ENCODE measurements at regions not wholly inside any gene's neighbourhood (a gene's known extent, or its start where the extent isn't known, plus 50 kb on each side); places are given as distances from the start of the nearest gene placed in this dataset.
A peak's percentile ranks its signal among the peaks of the same experiment; 100 is the strongest.

DNA sequence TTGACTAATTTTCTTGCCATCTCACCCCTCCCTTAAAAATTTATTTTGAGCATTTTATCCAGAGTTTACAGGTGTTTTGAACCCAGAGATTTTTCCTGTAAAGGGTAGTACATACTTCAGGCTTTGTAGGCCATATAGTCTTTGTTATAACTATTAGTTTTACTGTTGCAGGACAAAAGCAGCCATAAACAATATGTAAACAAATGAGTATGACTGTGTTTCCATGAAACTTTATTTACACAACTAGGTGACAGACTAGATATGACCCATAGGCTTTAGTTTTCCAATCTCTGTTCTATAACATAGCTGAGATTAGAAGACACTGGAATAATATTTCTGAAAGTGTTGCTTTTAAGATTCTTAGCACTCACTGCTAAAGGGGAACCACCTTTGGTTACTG, 587.9 kb downstream of the PDCD6IP start (continued):
- TF ChIP-seq ZNF331 (CRISPR knock-in tag; IDR thresholded peaks at IDR 0.05; ENCODE audit: low read depth) = no peak
- TF ChIP-seq, protein P1, sequence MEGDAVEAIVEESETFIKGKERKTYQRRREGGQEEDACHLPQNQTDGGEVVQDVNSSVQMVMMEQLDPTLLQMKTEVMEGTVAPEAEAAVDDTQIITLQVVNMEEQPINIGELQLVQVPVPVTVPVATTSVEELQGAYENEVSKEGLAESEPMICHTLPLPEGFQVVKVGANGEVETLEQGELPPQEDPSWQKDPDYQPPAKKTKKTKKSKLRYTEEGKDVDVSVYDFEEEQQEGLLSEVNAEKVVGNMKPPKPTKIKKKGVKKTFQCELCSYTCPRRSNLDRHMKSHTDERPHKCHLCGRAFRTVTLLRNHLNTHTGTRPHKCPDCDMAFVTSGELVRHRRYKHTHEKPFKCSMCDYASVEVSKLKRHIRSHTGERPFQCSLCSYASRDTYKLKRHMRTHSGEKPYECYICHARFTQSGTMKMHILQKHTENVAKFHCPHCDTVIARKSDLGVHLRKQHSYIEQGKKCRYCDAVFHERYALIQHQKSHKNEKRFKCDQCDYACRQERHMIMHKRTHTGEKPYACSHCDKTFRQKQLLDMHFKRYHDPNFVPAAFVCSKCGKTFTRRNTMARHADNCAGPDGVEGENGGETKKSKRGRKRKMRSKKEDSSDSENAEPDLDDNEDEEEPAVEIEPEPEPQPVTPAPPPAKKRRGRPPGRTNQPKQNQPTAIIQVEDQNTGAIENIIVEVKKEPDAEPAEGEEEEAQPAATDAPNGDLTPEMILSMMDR (conservative IDR thresholded peaks at IDR 0.05; ENCODE audit: low read depth in 2 of 2) = no peak

DNA sequence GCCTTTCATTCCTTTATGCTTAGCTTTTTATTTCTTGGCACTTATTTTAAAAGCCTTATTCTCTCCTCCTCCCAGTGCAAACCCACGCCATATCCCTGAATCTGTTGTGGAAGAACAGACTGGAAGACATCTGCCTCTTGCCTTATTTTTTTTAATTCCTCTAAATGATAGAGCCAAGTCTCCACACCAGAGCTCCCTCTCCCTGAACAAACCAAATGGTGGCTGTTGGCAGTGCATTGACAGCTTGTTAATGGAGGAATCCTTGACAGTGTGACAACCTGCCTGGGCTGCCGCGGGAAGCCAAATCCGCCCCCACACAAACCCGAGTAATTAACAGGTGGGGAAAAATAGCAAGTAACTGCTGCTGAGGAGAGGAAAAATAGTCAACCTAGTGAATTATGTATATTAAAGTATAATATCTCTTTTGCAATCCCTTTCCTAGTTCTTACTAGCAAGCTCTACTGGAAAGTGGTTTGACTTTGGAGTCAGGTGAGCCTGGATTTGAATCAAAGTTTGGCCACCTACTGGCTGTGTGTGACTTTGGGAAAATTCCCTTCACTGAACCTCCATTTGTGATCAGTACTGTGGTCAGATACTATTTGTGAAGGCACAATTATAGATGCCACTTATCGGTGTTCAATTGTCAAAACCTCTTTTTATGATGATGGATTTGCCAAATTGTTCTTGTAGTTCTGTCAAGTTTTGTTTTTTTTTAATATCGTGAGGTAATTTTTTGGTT, 589.6 kb downstream of the PDCD6IP start:
- no peaks in the 10 kb centered on the region for H3K4me1 ChIP-seq (ENCODE audit: insufficient read depth)
- Mint-ChIP-seq H3K4me3 (no peak overlapping the region), H3K4me1 (peaks cover 6% of the 10 kb centered on the region; the same call in 1 of the 3 replicates), H3K27me3 (ENCODE audit: insufficient read depth, low read depth, poor library complexity) (peaks cover 2% of the 10 kb centered on the region), H3K36me3 (ENCODE audit: low read depth) (no peaks in the 10 kb centered on the region), H3K9me3 (no peaks in the 10 kb centered on the region; the same call in 2 of the 3 replicates), H3K27ac (no peak overlapping the region)
- H3K79me2 ChIP-seq (replicated peaks; ENCODE audit: insufficient read depth) = no peaks in the 10 kb centered on the region
- no peak overlapping the region for H3K4me3 ChIP-seq
- no peaks in the 10 kb centered on the region for H3K36me3 ChIP-seq (ENCODE audit: insufficient read depth)
- peak; percentile 56 for DNase-seq (ENCODE audit: low spot score)
- H4K20me1 ChIP-seq (replicated peaks; ENCODE audit: insufficient read depth) = no peaks in the 10 kb centered on the region
- no peaks in the 10 kb centered on the region for H3K27me3 ChIP-seq (ENCODE audit: insufficient read depth)
- H3K9me2 ChIP-seq (ENCODE audit: insufficient read depth) = no peaks in the 10 kb centered on the region
- peak; percentile 86 for ATAC-seq
- H3K4me2 ChIP-seq = no peak overlapping the region
- no peaks in the 10 kb centered on the region for H3F3A ChIP-seq (replicated peaks; ENCODE audit: low read depth)
- peak overlapping the region; percentile 11; the same call in 1 of the 2 replicates for H2AFZ ChIP-seq
- TF ChIP-seq, protein P2, sequence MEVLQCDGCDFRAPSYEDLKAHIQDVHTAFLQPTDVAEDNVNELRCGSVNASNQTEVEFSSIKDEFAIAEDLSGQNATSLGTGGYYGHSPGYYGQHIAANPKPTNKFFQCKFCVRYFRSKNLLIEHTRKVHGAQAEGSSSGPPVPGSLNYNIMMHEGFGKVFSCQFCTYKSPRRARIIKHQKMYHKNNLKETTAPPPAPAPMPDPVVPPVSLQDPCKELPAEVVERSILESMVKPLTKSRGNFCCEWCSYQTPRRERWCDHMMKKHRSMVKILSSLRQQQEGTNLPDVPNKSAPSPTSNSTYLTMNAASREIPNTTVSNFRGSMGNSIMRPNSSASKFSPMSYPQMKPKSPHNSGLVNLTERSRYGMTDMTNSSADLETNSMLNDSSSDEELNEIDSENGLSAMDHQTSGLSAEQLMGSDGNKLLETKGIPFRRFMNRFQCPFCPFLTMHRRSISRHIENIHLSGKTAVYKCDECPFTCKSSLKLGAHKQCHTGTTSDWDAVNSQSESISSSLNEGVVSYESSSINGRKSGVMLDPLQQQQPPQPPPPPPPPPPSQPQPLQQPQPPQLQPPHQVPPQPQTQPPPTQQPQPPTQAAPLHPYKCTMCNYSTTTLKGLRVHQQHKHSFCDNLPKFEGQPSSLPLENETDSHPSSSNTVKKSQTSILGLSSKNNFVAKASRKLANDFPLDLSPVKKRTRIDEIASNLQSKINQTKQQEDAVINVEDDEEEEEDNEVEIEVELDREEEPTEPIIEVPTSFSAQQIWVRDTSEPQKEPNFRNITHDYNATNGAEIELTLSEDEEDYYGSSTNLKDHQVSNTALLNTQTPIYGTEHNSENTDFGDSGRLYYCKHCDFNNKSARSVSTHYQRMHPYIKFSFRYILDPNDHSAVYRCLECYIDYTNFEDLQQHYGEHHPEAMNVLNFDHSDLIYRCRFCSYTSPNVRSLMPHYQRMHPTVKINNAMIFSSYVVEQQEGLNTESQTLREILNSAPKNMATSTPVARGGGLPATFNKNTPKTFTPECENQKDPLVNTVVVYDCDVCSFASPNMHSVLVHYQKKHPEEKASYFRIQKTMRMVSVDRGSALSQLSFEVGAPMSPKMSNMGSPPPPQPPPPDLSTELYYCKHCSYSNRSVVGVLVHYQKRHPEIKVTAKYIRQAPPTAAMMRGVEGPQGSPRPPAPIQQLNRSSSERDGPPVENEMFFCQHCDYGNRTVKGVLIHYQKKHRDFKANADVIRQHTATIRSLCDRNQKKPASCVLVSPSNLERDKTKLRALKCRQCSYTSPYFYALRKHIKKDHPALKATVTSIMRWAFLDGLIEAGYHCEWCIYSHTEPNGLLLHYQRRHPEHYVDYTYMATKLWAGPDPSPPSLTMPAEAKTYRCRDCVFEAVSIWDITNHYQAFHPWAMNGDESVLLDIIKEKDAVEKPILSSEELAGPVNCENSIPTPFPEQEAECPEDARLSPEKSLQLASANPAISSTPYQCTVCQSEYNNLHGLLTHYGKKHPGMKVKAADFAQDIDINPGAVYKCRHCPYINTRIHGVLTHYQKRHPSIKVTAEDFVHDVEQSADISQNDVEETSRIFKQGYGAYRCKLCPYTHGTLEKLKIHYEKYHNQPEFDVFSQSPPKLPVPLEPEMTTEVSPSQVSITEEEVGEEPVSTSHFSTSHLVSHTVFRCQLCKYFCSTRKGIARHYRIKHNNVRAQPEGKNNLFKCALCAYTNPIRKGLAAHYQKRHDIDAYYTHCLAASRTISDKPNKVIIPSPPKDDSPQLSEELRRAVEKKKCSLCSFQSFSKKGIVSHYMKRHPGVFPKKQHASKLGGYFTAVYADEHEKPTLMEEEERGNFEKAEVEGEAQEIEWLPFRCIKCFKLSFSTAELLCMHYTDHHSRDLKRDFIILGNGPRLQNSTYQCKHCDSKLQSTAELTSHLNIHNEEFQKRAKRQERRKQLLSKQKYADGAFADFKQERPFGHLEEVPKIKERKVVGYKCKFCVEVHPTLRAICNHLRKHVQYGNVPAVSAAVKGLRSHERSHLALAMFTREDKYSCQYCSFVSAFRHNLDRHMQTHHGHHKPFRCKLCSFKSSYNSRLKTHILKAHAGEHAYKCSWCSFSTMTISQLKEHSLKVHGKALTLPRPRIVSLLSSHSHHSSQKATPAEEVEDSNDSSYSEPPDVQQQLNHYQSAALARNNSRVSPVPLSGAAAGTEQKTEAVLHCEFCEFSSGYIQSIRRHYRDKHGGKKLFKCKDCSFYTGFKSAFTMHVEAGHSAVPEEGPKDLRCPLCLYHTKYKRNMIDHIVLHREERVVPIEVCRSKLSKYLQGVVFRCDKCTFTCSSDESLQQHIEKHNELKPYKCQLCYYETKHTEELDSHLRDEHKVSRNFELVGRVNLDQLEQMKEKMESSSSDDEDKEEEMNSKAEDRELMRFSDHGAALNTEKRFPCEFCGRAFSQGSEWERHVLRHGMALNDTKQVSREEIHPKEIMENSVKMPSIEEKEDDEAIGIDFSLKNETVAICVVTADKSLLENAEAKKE (CRISPR knock-in tag; IDR thresholded peaks at IDR 0.05) = peak; percentile 62; the same call in 1 of the 2 replicates
- TF ChIP-seq, protein P1 (conservative IDR thresholded peaks at IDR 0.05; ENCODE audit: low read depth in 2 of 2) = peak; percentile 43 to 53
- no peak for TF ChIP-seq ZNF331 (CRISPR knock-in tag; IDR thresholded peaks at IDR 0.05; ENCODE audit: low read depth)
- TF ChIP-seq CREB1 (CRISPR knock-in tag; IDR thresholded peaks at IDR 0.05; ENCODE audit: low read depth) = no peak
- TF ChIP-seq, protein P3, sequence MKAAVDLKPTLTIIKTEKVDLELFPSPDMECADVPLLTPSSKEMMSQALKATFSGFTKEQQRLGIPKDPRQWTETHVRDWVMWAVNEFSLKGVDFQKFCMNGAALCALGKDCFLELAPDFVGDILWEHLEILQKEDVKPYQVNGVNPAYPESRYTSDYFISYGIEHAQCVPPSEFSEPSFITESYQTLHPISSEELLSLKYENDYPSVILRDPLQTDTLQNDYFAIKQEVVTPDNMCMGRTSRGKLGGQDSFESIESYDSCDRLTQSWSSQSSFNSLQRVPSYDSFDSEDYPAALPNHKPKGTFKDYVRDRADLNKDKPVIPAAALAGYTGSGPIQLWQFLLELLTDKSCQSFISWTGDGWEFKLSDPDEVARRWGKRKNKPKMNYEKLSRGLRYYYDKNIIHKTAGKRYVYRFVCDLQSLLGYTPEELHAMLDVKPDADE (IDR thresholded peaks at IDR 0.05) = no peak
- no peak for TF ChIP-seq STAT1 (IDR thresholded peaks at IDR 0.05; ENCODE audit: unreplicated experiment)
- no peak for TF ChIP-seq EZH2phosphoT487 (IDR thresholded peaks at IDR 0.05; ENCODE audit: unreplicated experiment)
- no peak for TF ChIP-seq ZNF114 (CRISPR knock-in tag; IDR thresholded peaks at IDR 0.05)
- H3K27ac ChIP-seq (ENCODE audit: low read depth) = no peak overlapping the region

Measured in GM23338 (cell line).